GM23248 (cell line): ENCODE measurements at regions not wholly inside any gene's neighbourhood (a gene's known extent, or its start where the extent isn't known, plus 50 kb on each side); places are given as distances from the start of the nearest gene placed in this dataset.

ENCODE experiments used
- DNase-seq: peaks from one replicate; pipeline ENCODE4 v3.0.0-alpha.2; 2015
- H2AFZ ChIP-seq: fragments of 200-600 bp; sonication (generic); 2 replicates; pipeline ENCODE4 v1.6.1; 2016; ENCODE audit warnings: antibody characterized with exemption
- H3F3A ChIP-seq: fragments of 200-600 bp; sonication (generic); 2 replicates; pipeline ENCODE4 v1.6.1; 2016; ENCODE audit warnings: mild to moderate bottlenecking, antibody characterized with exemption, mixed run types; ENCODE audit not compliant: insufficient read depth
- H3K27ac ChIP-seq: fragments of 200-600 bp; sonication (generic); 2 replicates; pipeline ENCODE4 v1.5.1; 2016; ENCODE audit warnings: mild to moderate bottlenecking
- H3K27me3 ChIP-seq: fragments of 200-600 bp; sonication (generic); replicated peaks from 2 replicates; pipeline ENCODE4 v1.6.1; 2016; ENCODE audit warnings: mild to moderate bottlenecking; ENCODE audit not compliant: insufficient read depth
- H3K36me3 ChIP-seq: fragments of 200-600 bp; sonication (generic); 2 replicates; pipeline ENCODE4 v1.6.1; 2016; ENCODE audit warnings: low read depth, mild to moderate bottlenecking
- H3K4me1 ChIP-seq: fragments of 200-600 bp; sonication (generic); 2 replicates; pipeline ENCODE4 v1.6.1; 2016; ENCODE audit warnings: mild to moderate bottlenecking; ENCODE audit not compliant: insufficient read depth
- H3K4me2 ChIP-seq: fragments of 200-600 bp; sonication (generic); one replicate; pipeline ENCODE4 v1.6.1; 2016; ENCODE audit warnings: mild to moderate bottlenecking; ENCODE audit not compliant: unreplicated experiment
- H3K4me3 ChIP-seq: fragments of 200-600 bp; sonication (generic); 2 replicates; pipeline ENCODE4 v1.5.1; 2016; ENCODE audit warnings: mild to moderate bottlenecking
- H3K79me2 ChIP-seq: fragments of 200-600 bp; sonication (generic); 2 replicates; pipeline ENCODE4 v1.6.1; 2016; ENCODE audit warnings: mild to moderate bottlenecking; ENCODE audit not compliant: insufficient read depth
- H3K9ac ChIP-seq: fragments of 200-600 bp; sonication (generic); 2 replicates; pipeline ENCODE4 v1.6.1; 2016; ENCODE audit warnings: mild to moderate bottlenecking
- H3K9me2 ChIP-seq: fragments of 200-600 bp; sonication (generic); 2 replicates; pipeline ENCODE4 v1.6.1; 2016; ENCODE audit warnings: mixed run types, mild to moderate bottlenecking, moderate library complexity; ENCODE audit not compliant: insufficient read depth
- H3K9me3 ChIP-seq: fragments of 200-600 bp; sonication (generic); one replicate; pipeline ENCODE4 v1.6.1; 2017; ENCODE audit warnings: low read depth
- H4K20me1 ChIP-seq: fragments of 200-600 bp; sonication (generic); 2 replicates; pipeline ENCODE4 v1.6.0; 2016; ENCODE audit not compliant: insufficient read depth
- EZH2 ChIP-seq: fragments of 200-600 bp; sonication (generic); IDR thresholded peaks from 2 replicates; pipeline ENCODE4 v1.6.1; 2018; ENCODE audit warnings: antibody characterized with exemption, mild to moderate bottlenecking; ENCODE audit not compliant: insufficient read depth, poor library complexity, severe bottlenecking
- EZH2phosphoT487 ChIP-seq: fragments of 200-600 bp; sonication (generic); IDR thresholded peaks from 2 replicates; pipeline ENCODE4 v1.6.1; 2018; ENCODE audit warnings: antibody characterized with exemption, moderate library complexity, mild to moderate bottlenecking, low read depth; ENCODE audit not compliant: insufficient read depth
- WGBS, 2 experiments: methylation state at CpG; one replicate each; pipeline ENCODE4 v1.1.6; 2015 to 2017; ENCODE audit warnings: low lambda C conversion rate in 2 of 2, low coverage in 1 of 2; ENCODE audit errors: missing lambda C conversion rate in 2 of 2; 5-methylcytosine and 5-hydroxymethylcytosine counted together
- in situ Hi-C: fragments of 300-500 bp; cut with MboI; formaldehyde crosslinking; loops from 2 replicates; pipeline ENCODE4 v1.15.0; 2020

- Histone ChIP-seq H2AFZ (no peak overlapping the region), H3K9ac (no peak overlapping the region), H3K9me3 (peaks cover 5% of the 10 kb centered on the region), H3K9me2 (no peaks in the 10 kb centered on the region; the same call in 1 of the 2 replicates), H4K20me1 (no peaks in the 10 kb centered on the region), H3K79me2 (no peaks in the 10 kb centered on the region), H3K4me1 (no peaks in the 10 kb centered on the region), H3F3A (no peaks in the 10 kb centered on the region), H3K36me3 (no peaks in the 10 kb centered on the region), H3K27ac (no peak overlapping the region), H3K27me3 (no peaks in the 10 kb centered on the region), H3K4me2 (no peak overlapping the region), H3K4me3 (no peak overlapping the region)
- no peak for TF ChIP-seq EZH2phosphoT487
- TF ChIP-seq EZH2, result no peak
- in situ Hi-C loops, result no loop called here
- no peak for DNase-seq
Observed at GRCh38 chr13:86135856-86136255, 336.6 kb upstream of the SLITRK6 start.

GRCh38 chr13:86121881-86122280 is 322.7 kb upstream of the SLITRK6 start:
- H4K20me1 ChIP-seq, result no peaks in the 10 kb centered on the region
- H3K9me2 ChIP-seq, result no peaks in the 10 kb centered on the region
- no peaks in the 10 kb centered on the region for H3K9me3 ChIP-seq
- no peaks in the 10 kb centered on the region for H3K79me2 ChIP-seq
- no peaks in the 10 kb centered on the region for H3K4me1 ChIP-seq
- H3K9ac ChIP-seq, result no peak overlapping the region
- H3K4me3 ChIP-seq, result no peak overlapping the region
- H2AFZ ChIP-seq, result no peak overlapping the region
- H3F3A ChIP-seq, result no peaks in the 10 kb centered on the region
- 4 to 11% methylated on average over 3 of the region's 3 CpGs for WGBS, 2 experiments
- in situ Hi-C loops, result no loop called here
- H3K4me2 ChIP-seq, result no peak overlapping the region
- DNase-seq, result no peak
- no peak overlapping the region for H3K27ac ChIP-seq
- TF ChIP-seq EZH2phosphoT487, result no peak
- TF ChIP-seq EZH2, result no peak
- H3K27me3 ChIP-seq, result no peaks in the 10 kb centered on the region
- H3K36me3 ChIP-seq, result no peaks in the 10 kb centered on the region

GRCh38 chr13:86109107-86109506 is 309.9 kb upstream of the SLITRK6 start:
- Histone ChIP-seq H2AFZ (no peak overlapping the region), H3K27me3 (no peaks in the 10 kb centered on the region), H3K79me2 (no peaks in the 10 kb centered on the region), H4K20me1 (no peaks in the 10 kb centered on the region), H3K4me2 (no peak overlapping the region), H3K4me1 (no peaks in the 10 kb centered on the region), H3K27ac (no peak overlapping the region), H3K9ac (no peak overlapping the region), H3K9me2 (no peaks in the 10 kb centered on the region), H3F3A (no peaks in the 10 kb centered on the region), H3K36me3 (no peaks in the 10 kb centered on the region), H3K9me3 (no peaks in the 10 kb centered on the region), H3K4me3 (no peak overlapping the region)
- 13 to 17% methylated on average over 1 of the region's 1 CpG for WGBS, 2 experiments
- in situ Hi-C loops, result no loop called here
- DNase-seq, result no peak
- no peak for TF ChIP-seq EZH2
- no peak for TF ChIP-seq EZH2phosphoT487

- H4K20me1 ChIP-seq, result no peaks in the 10 kb centered on the region
- no peak overlapping the region for H3K4me3 ChIP-seq
- no peak overlapping the region for H3K9ac ChIP-seq
- no peak overlapping the region for H3K27ac ChIP-seq
- H3K4me2 ChIP-seq, result no peak overlapping the region
- H3K9me3 ChIP-seq, result no peaks in the 10 kb centered on the region
- H3K79me2 ChIP-seq, result no peaks in the 10 kb centered on the region
- TF ChIP-seq EZH2phosphoT487 (no peak), EZH2 (no peak)
- H2AFZ ChIP-seq, result no peak overlapping the region
- H3K4me1 ChIP-seq, result no peaks in the 10 kb centered on the region
- H3K27me3 ChIP-seq, result no peaks in the 10 kb centered on the region
- in situ Hi-C loops, result no loop called here
- DNase-seq, result no peak
- WGBS, 2 experiments, result 26% methylated on average over 3 of the region's 3 CpGs
- H3F3A ChIP-seq, result no peaks in the 10 kb centered on the region
- no peaks in the 10 kb centered on the region for H3K9me2 ChIP-seq
- no peaks in the 10 kb centered on the region for H3K36me3 ChIP-seq
Observed at GRCh38 chr13:86108334-86108733, 309.1 kb upstream of the SLITRK6 start.

GRCh38 chr13:86098511-86098910 is 299.3 kb upstream of the SLITRK6 start:
- H3K4me3 ChIP-seq, result no peak overlapping the region

More at GRCh38 chr13:86098511-86098910, 299.3 kb upstream of the SLITRK6 start:
- Histone ChIP-seq H3K9ac (no peak overlapping the region), H2AFZ (no peak overlapping the region), H3K4me2 (no peak overlapping the region), H3K36me3 (no peaks in the 10 kb centered on the region), H3K9me2 (no peaks in the 10 kb centered on the region), H3K27ac (no peak overlapping the region), H3K9me3 (no peaks in the 10 kb centered on the region), H3K4me1 (no peaks in the 10 kb centered on the region), H4K20me1 (no peaks in the 10 kb centered on the region), H3K79me2 (no peaks in the 10 kb centered on the region), H3K27me3 (no peaks in the 10 kb centered on the region), H3F3A (no peaks in the 10 kb centered on the region)
- no peak for DNase-seq
- TF ChIP-seq EZH2phosphoT487 (no peak), EZH2 (no peak)
- in situ Hi-C loops, result no loop called here
